K562 (cell line): ENCODE measurements at regions not wholly inside any gene's neighbourhood (a gene's known extent, or its start where the extent isn't known, plus 50 kb on each side); places are given as distances from the start of the nearest gene placed in this dataset.

Experiments
- CBFB ChIP-seq: sonication (generic); formaldehyde crosslinking; IDR thresholded peaks from 2 replicates; pipeline ENCODE4 v1.4.0; 2020; ENCODE audit warnings: mild to moderate bottlenecking, missing genetic modification reagents
- CREM ChIP-seq: IDR thresholded peaks from 2 replicates; pipeline ENCODE4 v1.6.1; 2014; ENCODE audit warnings: antibody characterized with exemption, low read depth
- EZH2 ChIP-seq: IDR thresholded peaks from 2 replicates; pipeline ENCODE4 v1.6.1; 2012; ENCODE audit warnings: low read depth, mild to moderate bottlenecking, inconsistent platforms, low read length, borderline replicate concordance
- NFATC3 ChIP-seq: fragments of 450-650 bp; IDR thresholded peaks from 2 replicates; pipeline ENCODE4 v1.6.1; 2017; ENCODE audit warnings: mild to moderate bottlenecking
- NR2C2 ChIP-seq, 2 experiments: fragments of 200-800 bp in 1 of 2; sonication (Bioruptor generic) in 1 of 2; sonication (generic) in 1 of 2; formaldehyde crosslinking in 1 of 2; IDR thresholded peaks; 2 replicates each; pipeline versions ENCODE4 v1.6.1 to v1.8.0; 2016 to 2022; ENCODE audit warnings: mild to moderate bottlenecking in 1 of 2, missing compliant biosample characterization in 1 of 2, missing genetic modification characterization in 1 of 2, missing genetic modification reagents in 1 of 2
- ZNF175 ChIP-seq: fragments of 200-800 bp; sonication (Bioruptor generic); IDR thresholded peaks from 2 replicates; pipeline ENCODE4 v1.6.1; 2016; ENCODE audit warnings: low read depth, mild to moderate bottlenecking, missing genetic modification characterization, missing compliant biosample characterization
- ZNF212 ChIP-seq: fragments of 450-650 bp; formaldehyde crosslinking; IDR thresholded peaks from 2 replicates; pipeline ENCODE4 v1.4.0; 2020; ENCODE audit warnings: mild to moderate bottlenecking
- TF ChIP-seq, protein P1 (sequence below): fragments of 150-350 bp; IDR thresholded peaks from 2 replicates; pipeline ENCODE4 v1.6.1; 2014; ENCODE audit warnings: low read depth, mild to moderate bottlenecking, low read length, borderline replicate concordance
- TF ChIP-seq, protein P2 (sequence below), 3 experiments: IDR thresholded peaks in 2 of 3; conservative IDR thresholded peaks in 1 of 3; 2 replicates each; pipeline ENCODE4 v1.5.1; 2011 to 2012; ENCODE audit warnings: low read length in 3 of 3, mild to moderate bottlenecking in 3 of 3, control low read depth in 2 of 3, improper control_type of control experiment in 1 of 3, inconsistent platforms in 1 of 3, low read depth in 1 of 3, mixed read lengths in 1 of 3, moderate library complexity in 1 of 3; ENCODE audit not compliant: insufficient read depth in 2 of 3
- TF ChIP-seq, protein P3 (sequence below), 2 experiments: fragments of 450-650 bp in 1 of 2; sonication (generic) in 1 of 2; formaldehyde crosslinking in 1 of 2; IDR thresholded peaks in 1 of 2; conservative IDR thresholded peaks in 1 of 2; 2 replicates each; pipeline versions ENCODE4 v1.6.1 to v1.8.1; 2016 to 2023; ENCODE audit warnings: mild to moderate bottlenecking in 2 of 2, moderate library complexity in 2 of 2, inconsistent platforms in 1 of 2, missing genetic modification reagents in 1 of 2

DNA sequence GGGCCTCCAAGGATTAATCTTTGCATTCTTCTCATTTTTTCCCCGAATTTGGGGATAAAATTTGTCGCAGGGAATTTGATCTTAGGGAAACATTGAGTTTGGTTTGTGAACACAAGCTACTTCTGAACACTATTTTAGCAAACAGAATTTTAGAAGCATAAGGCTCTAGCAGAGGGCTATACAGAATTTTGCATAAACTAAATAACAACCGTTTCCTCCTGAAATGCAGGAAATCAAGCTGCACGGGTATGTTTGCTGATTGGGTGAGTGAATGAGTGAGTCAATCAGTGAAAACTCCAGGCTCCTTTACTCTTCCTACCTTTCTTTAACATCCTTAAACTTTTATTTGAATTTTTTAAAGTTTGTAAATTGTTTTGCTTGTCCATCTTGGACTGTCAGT is 81.3 kb upstream of the GNAO1 start:
- TF ChIP-seq, protein P1, sequence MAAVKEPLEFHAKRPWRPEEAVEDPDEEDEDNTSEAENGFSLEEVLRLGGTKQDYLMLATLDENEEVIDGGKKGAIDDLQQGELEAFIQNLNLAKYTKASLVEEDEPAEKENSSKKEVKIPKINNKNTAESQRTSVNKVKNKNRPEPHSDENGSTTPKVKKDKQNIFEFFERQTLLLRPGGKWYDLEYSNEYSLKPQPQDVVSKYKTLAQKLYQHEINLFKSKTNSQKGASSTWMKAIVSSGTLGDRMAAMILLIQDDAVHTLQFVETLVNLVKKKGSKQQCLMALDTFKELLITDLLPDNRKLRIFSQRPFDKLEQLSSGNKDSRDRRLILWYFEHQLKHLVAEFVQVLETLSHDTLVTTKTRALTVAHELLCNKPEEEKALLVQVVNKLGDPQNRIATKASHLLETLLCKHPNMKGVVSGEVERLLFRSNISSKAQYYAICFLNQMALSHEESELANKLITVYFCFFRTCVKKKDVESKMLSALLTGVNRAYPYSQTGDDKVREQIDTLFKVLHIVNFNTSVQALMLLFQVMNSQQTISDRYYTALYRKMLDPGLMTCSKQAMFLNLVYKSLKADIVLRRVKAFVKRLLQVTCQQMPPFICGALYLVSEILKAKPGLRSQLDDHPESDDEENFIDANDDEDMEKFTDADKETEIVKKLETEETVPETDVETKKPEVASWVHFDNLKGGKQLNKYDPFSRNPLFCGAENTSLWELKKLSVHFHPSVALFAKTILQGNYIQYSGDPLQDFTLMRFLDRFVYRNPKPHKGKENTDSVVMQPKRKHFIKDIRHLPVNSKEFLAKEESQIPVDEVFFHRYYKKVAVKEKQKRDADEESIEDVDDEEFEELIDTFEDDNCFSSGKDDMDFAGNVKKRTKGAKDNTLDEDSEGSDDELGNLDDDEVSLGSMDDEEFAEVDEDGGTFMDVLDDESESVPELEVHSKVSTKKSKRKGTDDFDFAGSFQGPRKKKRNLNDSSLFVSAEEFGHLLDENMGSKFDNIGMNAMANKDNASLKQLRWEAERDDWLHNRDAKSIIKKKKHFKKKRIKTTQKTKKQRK = no peak
- TF ChIP-seq NFATC3 (no peak), CREM (no peak), CBFB (CRISPR knock-in tag) (no peak), ZNF212 (CRISPR knock-in tag) (no peak), NR2C2 (CRISPR knock-in tag; IDR thresholded peaks at IDR 0.05) (no peak), NR2C2 (tag; IDR thresholded peaks at IDR 0.05) (no peak), ZNF175 (CRISPR knock-in tag) (no peak), EZH2 (no peak)
- TF ChIP-seq, protein P2, sequence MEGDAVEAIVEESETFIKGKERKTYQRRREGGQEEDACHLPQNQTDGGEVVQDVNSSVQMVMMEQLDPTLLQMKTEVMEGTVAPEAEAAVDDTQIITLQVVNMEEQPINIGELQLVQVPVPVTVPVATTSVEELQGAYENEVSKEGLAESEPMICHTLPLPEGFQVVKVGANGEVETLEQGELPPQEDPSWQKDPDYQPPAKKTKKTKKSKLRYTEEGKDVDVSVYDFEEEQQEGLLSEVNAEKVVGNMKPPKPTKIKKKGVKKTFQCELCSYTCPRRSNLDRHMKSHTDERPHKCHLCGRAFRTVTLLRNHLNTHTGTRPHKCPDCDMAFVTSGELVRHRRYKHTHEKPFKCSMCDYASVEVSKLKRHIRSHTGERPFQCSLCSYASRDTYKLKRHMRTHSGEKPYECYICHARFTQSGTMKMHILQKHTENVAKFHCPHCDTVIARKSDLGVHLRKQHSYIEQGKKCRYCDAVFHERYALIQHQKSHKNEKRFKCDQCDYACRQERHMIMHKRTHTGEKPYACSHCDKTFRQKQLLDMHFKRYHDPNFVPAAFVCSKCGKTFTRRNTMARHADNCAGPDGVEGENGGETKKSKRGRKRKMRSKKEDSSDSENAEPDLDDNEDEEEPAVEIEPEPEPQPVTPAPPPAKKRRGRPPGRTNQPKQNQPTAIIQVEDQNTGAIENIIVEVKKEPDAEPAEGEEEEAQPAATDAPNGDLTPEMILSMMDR (IDR thresholded peaks at IDR 0.05 in 2 of 3, conservative IDR thresholded peaks at IDR 0.05 in 1 of 3; ENCODE audit: insufficient read depth in 2 of 3, low read depth in 1 of 3, low read length in 3 of 3) = no peak
- TF ChIP-seq, protein P3, sequence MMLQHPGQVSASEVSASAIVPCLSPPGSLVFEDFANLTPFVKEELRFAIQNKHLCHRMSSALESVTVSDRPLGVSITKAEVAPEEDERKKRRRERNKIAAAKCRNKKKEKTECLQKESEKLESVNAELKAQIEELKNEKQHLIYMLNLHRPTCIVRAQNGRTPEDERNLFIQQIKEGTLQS (IDR thresholded peaks at IDR 0.05) = no peak
- TF ChIP-seq, protein P3 (CRISPR knock-in tag; conservative IDR thresholded peaks at IDR 0.05) = no peak
